ENCODE measurements at regions not wholly inside any gene's neighbourhood (a gene's known extent, or its start where the extent isn't known, plus 50 kb on each side); places are given as distances from the start of the nearest gene placed in this dataset.
"Not testable (repeated sequence)": the region's sequence is repeated elsewhere in the genome, so short reads cannot be mapped to it uniquely, and the experiment has no call there.

- FAIRE-seq (no peak), DNase-seq (ENCODE audit: low spot score in 2 of 2) (no peak)
Observed at GRCh38 chr11:112310848-112311247, 50.2 kb upstream of the PLET1 start.

- FAIRE-seq, result no peak
- DNase-seq (ENCODE audit: low spot score in 2 of 2), result no peak
Observed at GRCh38 chr11:112315057-112315720, 54.5 kb upstream of the PLET1 start.

GRCh38 chr11:112315861-112316739 is 55.4 kb upstream of the PLET1 start:
- FAIRE-seq (no peak), DNase-seq (ENCODE audit: low spot score in 2 of 2) (no peak)

- FAIRE-seq (no peak), DNase-seq (ENCODE audit: low spot score in 2 of 2) (no peak)
Observed at GRCh38 chr11:112316971-112317370, 56.3 kb upstream of the PLET1 start.

GRCh38 chr11:112318184-112318591 is 57.5 kb upstream of the PLET1 start:
- no peak for FAIRE-seq
- no peak for DNase-seq (ENCODE audit: low spot score in 2 of 2)

- FAIRE-seq (no peak), DNase-seq (ENCODE audit: low spot score in 2 of 2) (no peak)
Observed at GRCh38 chr11:112318661-112319060, 58.0 kb upstream of the PLET1 start.

GRCh38 chr11:112320668-112321067 is 60.0 kb upstream of the PLET1 start:
- DNase-seq (ENCODE audit: low spot score in 2 of 2), result no peak
- FAIRE-seq, result no peak

DNA sequence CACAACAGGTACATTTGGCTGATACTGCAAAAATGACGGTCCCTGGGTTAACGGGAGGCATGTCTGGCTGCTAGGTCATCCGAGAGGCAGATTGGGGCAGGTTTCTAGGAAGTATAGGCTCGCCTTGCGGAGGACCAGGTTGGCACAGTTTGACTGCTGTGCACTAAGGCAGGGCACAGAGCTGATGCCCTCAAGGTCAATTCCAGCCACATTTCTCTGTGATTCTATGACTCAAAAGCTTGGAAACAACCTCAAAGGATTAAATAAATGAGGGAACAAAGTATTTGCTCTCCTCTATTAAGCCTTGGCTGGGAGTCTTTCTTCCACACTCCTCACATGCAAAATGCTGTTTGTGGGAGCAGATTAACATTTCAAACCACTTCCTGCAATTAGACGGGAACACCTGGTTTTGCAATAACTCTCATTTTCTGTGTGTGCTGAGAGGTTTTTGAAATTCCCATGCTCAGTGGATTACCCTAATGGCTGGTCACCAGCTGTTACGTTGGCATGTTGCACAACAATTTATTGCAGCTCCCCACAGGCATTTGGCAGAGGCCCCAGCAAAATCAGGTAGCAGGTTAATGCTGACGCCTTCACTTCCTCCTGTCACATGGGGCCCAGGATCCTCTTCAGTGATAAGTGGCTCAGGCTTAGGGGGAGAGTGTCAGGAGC is 61.0 kb upstream of the PLET1 start:
- DNase-seq (ENCODE audit: low spot score in 2 of 2), result no peak
- no peak for FAIRE-seq

DNA sequence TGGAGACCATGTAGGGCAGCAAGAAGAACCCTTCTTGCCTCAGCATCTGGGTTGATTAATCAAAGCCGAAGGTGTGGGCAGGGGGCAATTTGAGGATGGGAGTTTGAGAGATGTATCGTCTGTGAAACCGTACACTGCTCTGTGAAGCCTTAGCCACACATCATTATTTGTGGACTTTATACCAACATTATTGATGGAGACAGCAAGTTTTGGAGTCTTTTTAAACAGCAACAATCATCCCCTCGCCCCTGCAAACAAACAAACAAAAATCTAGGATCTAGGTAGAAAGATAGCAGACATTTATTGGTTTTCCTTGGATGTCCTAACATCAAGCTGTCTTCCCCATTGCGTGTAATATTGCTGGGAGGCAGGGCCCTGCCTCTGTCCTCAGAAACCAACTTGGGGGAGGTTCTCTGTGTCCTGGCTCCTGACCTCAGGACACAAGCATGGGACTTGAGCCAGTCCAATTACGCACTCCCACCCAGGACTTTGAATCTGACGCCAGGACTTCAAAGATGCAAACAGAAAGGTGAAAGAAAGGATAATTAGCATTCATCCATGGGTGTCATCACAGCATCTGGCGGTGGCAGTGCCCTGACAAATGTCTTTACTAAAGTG is 61.6 kb upstream of the PLET1 start:
- DNase-seq (ENCODE audit: low spot score in 2 of 2) (no peak), FAIRE-seq (no peak)

- FAIRE-seq, result no peak
- no peak for DNase-seq (ENCODE audit: low spot score in 2 of 2)
Observed at GRCh38 chr11:112334381-112334780, 73.7 kb upstream of the PLET1 start.

- FAIRE-seq (no peak), DNase-seq (ENCODE audit: low spot score in 2 of 2) (no peak)
Observed at GRCh38 chr11:112336356-112336886, 75.8 kb upstream of the PLET1 start.

DNA sequence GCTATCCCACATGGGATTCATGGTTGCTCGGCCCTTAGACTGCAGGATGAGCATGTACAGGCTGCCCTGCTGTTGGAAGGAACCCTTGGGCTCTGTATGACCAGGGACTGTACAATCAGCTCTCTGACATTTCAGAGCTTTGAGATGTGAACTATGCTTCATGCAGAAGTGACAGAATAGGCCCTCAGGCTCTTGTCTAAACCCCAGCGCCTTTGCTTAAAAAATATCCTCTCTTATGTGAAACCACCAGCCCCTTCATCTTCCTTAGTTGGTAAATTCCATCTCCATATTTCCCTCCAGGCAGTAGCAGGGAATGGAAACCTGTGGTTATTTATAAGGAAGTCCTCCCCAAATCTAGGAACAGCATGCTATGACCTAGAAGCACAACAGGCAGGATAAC is 78.9 kb upstream of the PLET1 start:
- FAIRE-seq (no peak), DNase-seq (ENCODE audit: low spot score in 2 of 2) (no peak)

DNA sequence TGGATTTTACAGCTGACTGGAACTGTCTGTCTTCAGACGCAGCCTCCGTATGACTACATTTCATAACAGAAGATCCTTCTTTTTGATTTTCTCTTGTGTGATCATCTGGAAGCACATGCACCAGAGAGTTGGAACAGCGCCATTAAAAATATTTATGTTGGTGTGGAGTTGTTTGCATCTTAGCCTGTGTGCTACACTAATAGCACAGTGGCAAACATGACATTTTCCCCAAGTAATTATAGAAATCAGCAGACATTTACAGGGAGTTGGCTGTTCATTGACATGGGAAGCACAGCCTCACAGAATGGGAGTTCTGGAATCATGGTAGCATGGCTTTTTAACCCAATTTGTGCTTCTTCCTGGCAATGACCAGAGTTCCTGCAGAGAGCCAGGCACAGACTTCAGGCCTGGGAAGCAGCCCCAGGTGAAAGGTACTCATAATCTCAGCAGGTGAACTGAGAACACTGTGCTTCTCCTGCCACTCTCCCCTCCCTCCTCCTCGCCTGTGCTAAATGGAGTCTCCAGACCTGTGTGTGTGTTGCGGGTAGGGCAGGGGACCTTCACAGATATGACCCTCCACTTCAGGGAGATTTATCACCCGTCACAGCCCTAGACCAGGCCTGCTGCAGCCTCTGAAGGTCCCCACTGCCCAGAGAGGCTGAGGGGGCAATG is 82.8 kb upstream of the PLET1 start:
- FAIRE-seq (no peak), DNase-seq (ENCODE audit: low spot score in 2 of 2) (no peak)

GRCh38 chr11:112344040-112344413 is 83.4 kb upstream of the PLET1 start:
- DNase-seq (ENCODE audit: low spot score in 2 of 2), result peak in 1 of 2 donors; percentile 37
- FAIRE-seq, result no peak

GRCh38 chr11:112345166-112345565 is 84.5 kb upstream of the PLET1 start:
- no peak for FAIRE-seq

DNA sequence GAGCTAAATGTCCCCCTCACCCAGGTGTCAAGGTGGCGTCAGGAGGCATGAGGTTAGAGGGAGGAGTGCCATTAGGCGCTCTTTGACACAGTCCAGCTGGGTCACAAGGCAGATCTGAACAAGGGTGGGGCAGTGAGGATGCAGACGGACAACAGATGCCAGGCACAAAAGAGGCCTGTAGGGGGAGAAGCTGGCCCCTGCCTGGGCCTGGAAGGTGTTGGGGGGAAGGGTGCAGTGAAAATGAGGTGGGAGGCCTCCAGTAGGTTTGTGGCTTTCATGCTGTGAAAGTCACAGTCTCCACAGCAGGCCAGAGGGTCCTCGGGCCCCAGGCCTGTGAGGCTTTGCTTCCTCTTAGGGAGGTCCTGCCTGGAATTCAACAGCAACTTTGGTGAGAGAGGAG is 85.0 kb upstream of the PLET1 start:
- no peak for DNase-seq (ENCODE audit: low spot score in 2 of 2)
- FAIRE-seq, result no peak

More at GRCh38 chr11:112345166-112345565, 84.5 kb upstream of the PLET1 start:
- DNase-seq (ENCODE audit: low spot score in 2 of 2), result no peak

DNA sequence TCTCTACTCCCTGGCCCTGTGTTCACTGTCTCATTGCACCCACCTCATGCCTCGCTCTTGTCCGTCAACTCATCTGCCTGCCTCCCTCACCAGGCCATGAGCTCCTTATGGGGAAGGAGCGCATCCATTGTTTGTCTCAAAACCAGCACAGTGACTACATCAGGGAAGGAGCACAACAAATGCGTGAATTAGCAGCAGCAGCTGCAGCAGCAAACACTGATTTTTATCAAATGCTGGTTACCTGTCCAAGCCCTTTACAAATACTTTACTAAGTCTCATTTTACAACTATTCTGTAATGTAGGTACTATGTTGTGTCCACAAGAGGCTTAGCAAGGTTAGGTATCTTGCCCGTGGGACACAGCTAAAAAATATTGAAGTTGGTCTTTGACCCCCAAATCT is 85.9 kb upstream of the PLET1 start:
- no peak for FAIRE-seq
- no peak for DNase-seq (ENCODE audit: low spot score in 2 of 2)

- FAIRE-seq, result no peak
- no peak for DNase-seq (ENCODE audit: low spot score in 2 of 2)
Observed at GRCh38 chr11:112348480-112349029, 87.9 kb upstream of the PLET1 start.

DNA sequence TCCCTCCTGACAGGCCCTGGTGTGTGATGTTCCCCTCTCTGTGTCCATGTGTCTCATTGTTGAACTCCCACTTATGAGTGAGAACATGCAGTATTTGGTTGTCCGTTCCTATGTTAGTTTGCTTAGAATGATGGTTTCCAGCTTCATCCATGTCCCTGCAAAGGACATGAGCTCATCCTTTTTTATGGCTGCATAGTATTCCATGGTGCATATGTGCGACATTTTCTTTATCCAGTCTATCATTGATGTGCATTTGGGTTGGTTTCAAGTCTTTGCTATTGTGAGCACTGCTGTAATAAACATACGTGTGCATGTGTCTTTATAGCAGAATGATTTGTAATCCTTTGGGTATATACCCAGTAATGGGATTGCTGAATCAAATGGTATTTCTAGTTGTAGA is 90.8 kb upstream of the PLET1 start:
- not testable (repeated sequence) for FAIRE-seq; DNase-seq (ENCODE audit: low spot score in 2 of 2)

DNA sequence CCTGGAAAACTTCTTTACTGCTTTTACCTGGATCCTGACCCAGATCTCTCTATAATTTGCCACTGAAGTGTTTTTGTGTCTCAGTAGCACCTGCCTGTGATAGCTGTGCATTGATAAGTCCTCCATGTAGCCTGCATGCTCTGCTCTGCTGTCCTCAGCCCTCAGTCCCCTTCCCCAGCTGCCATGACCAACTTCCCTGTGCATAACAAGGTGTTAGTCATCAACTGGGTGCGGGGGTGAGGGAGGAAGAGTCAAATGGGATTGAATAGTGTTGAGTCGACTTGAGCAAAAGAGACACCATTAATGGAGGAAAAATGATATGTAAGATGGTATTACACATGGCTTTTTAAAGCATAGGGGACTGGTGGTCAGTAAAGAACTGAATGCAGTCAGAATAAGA is 92.2 kb upstream of the PLET1 start:
- DNase-seq (ENCODE audit: low spot score in 2 of 2) (no peak), FAIRE-seq (no peak)
